ENCODE measurements at regions not wholly inside any gene's neighbourhood (a gene's known extent, or its start where the extent isn't known, plus 50 kb on each side); places are given as distances from the start of the nearest gene placed in this dataset.
"Not testable (repeated sequence)": the region's sequence is repeated elsewhere in the genome, so short reads cannot be mapped to it uniquely, and the experiment has no call there.

DNA sequence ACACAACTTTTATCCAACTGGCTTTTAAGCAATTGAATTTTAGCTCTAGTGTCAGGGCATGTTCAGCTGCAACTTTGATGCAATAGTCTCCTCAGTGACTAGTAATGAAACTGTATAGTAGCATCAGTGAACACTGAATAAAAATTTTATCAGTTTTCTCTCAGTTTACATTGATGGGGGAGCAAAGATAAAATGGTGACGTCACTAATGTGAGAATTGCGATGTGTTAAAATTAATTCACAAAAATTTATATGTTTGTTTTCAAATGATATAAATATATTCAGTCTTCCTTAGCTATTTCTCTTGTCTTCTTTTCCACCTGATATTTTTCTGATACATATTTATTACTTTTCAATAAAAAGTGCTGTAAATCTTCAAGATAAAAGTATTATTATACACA is 508.8 kb upstream of the AGA start:
- DNase-seq (ENCODE audit: low spot score), result no peak

DNA sequence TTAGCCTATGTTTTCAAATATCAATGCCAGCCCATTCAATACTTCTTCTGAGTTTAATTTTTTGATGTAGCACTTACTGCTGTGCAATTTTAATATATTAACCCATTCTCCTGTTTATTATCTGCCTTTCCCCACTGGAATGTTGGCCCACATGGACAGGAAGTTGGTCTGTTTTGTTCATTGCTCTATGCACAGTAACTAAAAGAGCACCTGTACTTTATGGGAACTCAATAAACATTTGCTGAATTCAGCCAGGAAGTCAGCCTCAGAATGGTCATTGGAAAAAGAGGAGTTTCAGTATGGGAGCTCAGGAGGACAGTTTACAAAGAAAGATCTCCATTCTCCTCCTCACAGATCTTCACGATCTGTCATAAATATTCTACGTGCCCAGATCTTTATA is 510.5 kb upstream of the AGA start:
- no peak for DNase-seq (ENCODE audit: low spot score)

DNA sequence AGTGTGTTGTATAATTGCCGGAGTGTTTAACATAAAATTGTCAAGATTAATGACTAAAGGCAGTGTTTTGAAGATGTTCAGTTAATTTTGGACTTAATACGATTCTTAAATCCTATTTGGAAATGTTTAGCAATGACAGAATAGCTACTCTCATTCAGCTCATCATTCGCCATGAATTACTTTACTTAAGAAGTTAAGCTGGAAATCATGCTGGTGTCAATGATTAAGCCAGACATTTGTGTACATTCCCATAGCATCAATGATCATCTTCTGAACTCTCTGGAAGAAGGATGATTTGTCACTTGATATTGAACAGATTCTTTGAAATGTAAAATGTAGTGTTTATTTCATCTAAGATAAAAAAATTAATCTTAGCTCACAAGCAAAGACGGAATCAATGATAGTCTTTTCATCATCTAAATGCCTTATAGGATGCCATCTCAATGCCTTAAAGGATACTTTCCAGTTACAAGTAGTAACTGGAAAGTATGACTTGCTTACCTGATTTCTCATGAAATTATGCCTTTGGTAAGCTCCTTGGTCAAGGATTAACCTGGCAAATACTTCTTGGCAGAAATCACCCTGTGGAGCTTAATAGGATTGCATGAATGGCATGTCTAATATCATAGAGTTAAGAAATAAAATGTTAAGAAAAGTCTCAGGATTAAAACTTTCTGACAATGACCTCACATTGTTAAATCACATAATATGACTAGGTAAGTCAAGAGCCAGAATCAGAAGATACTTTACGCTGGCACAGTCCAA is 515.5 kb upstream of the AGA start:
- DNase-seq (ENCODE audit: low spot score), result no peak

DNA sequence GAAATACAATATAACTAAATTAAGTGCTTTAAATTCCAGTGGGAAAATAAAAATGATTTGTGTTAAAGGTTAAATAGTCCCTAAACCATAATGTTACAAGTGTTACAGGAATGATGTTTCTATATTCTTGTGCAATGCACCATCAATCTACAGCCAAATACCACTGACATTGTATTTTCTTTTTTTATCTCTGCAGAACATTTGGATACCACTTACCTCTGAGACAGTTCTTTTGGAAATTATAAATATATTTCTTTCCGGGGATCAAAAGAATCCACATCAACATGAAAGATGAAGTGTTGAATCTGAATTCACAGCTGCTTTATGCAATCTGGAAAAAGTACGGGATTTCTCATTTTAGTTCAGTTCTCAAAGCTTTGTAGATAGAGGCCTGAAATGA is 518.3 kb upstream of the AGA start:
- no peak for DNase-seq (ENCODE audit: low spot score)

DNA sequence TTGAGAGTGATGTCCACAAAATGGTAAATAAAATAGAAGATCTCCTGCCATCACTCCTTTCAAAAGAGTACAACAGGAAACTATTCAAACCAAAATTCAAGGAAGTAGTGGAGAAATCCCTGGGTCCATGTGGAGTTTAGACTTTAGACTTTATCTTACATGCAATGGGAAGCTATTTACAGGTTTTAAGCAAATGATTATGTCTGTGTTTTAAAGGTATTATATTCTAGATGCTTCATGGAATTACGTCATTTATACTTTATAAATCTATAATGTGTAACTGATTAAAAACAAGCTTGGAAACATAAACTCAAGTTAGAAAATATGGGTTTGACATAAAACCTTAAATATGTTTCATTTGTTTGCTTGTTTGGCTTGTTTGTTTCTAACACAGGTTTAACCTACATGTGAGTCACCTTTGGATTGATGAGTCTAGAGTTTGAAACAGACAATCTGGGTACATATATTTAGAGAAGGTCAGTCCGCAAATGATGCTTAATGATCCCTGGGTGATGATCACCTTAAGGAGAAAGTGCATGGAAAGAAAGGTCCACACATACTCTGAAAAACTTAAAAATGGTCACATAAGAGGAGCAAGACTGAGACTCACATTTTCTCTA is 519.6 kb upstream of the AGA start:
- no peak for DNase-seq (ENCODE audit: low spot score)

DNA sequence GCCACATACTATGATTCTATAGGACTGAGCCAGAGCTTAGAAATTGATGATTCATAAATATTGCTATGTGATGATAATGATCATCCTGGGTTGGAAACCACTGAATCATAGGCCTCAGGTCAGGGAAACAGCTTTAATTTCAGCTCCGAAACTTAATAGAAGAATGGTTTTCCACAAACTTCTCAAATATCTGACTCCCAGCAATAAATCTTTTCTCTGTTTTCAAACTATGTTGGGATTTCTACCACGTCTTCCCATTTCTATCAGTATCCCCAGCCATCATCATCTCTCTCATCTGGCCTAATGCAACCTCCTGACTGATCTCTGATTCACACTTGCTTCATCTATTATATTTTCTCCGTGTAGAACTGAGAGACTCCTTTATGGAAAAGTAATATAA is 521.8 kb upstream of the AGA start:
- no peak for DNase-seq (ENCODE audit: low spot score)

DNA sequence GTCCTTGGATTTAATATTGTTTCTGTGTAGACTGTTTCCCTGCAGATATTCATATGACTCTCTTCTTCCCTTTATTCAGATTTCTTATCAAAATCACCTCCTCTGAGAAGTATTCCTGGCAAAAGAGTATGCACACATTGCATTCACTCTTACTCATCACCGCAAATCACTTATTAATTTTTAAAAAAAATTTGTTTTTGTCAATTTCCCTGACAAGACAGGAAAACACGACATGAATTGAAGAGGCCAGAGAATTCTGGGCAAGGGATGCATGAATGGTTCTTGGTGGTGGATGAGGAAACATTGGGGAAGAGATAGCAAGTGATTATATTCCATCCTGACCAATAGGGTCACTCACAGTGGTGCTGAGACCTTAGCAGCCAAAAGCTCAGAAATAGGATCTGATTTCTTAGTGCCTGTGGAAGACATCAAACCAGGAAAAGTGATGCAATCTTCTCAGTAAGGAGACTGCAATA is 522.5 kb upstream of the AGA start:
- no peak for DNase-seq (ENCODE audit: low spot score)

DNA sequence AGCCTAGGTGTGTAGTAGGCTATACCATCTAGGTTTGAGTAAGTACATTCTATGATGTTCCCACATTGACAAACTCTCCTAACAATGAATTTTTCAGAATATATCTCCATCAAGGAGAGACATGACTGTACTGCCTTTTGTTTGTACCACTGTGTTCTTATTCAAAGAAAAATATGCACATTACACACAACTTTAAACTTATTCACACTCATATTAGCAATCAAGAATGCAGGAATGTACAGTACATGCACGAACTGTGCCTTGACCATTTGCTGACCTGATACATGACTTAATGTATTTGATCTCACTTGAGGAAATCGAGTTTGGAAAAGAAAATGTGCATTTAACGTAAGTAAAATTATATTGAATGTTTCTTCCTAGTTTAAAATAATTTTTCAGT is 525.1 kb upstream of the AGA start:
- DNase-seq (ENCODE audit: low spot score), result no peak

DNA sequence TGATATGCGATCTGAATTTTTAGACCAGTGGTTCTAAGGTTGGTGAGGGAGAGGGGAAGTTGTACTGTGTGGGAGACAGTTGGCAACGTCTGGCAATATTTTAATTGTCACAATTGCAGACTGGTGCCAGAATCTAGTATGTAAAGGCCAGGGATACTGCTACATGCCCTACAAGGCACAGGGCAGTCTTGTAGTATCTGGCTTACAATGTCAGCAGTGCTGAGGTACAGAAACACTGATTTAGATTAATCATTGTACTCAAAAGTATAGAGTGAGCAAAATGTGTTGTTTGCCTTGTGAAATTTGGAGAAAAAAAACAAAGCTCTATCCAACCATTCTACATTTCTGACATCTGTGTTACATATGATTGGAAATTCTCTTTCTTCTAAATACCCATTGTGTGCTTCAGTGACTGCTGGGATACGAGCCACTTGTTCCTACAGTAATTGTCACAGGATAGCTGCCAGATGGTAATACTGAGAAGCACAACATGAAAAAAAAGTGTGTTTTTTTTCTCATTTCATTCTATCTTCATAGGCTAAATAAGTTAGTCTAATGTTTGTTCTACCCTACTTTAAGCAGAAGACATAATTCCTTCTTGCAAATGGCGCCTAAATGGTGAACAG is 526.7 kb upstream of the AGA start:
- no peak for DNase-seq (ENCODE audit: low spot score)

DNA sequence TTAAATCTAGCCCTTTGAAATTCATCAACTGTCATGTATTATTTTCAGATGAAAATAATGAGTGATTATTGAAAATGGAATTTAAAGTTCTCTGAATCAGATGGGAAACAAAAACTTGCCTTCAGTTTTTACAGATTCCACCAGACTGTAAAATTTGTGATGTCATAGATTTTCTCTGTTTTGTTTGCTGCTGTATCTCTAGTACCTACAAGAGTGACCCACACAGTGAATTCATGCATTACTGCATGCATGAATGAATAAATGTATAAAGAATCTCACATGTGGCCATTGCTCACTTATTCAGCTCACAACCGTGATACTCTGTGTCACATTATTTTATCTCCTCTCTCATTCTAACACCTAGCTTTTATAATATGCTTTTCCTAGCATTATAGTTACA is 532.2 kb upstream of the AGA start:
- DNase-seq (ENCODE audit: low spot score), result no peak

DNA sequence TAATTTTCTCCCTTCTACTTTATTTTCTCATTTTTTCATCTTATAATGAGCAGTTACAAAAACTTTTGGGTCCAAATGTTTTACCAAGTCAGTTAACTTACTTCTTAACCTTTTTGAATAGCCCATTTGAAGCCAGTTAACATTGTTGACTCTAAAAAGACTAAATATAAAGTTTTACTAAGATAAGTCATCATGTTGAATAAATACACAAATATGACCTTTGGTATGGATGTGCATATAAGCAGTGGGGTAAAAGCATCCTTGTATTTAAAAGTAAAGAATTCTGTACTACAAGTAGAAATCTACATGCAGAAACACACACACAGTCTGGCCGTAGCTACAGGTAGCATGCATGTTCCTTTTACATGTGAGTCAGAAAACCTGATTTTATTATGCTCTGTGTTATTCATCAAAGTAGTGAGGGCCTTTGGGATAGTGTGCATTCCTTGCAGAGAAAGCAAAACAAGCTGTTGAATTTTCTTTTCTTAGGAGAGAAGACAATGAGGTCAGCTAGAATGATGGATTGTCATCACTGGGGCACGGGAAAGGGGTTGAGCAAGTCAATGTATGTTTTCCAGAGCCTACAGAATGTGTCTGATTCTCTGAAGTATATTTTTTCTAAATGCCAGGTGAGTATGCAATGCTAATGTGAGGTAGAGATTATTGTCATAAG is 533.2 kb upstream of the AGA start:
- no peak for DNase-seq (ENCODE audit: low spot score)

DNA sequence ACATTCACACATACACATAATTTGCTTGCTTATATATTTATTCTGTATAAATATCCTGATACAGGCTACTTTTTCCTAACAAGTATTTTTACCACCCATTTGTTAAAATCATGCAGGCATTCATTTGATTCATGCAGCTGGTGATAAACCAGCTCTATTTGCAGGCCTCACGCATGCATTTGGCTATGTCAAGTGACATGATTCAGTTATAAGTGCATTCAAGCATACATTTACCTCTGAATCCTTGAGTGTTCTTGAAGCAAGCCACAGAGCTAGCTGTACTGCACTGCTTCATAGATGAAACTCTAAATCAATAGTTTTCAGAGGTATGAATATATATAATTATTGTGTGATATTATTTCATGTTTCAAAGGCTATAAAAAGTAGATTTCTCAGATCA is 544.0 kb upstream of the AGA start:
- no peak for DNase-seq (ENCODE audit: low spot score)

DNA sequence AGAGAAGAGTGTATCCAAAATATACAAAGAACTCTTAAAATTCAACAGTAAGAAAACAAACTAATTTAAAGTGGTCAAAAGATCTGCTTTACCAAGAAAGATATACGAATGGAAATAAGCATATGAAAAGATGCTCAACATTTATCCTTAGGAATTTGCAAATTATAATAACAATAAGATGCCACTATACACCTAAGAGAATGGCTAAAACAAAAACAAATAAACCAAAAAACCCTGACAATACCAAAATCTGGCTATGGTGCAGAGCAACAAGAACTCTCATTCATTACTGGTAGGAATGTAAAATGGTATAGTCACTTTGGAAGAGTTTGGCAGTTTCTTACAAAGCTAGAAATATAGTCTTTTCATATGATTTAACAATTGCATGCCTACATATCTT is 545.7 kb upstream of the AGA start:
- no peak for DNase-seq (ENCODE audit: low spot score)

DNA sequence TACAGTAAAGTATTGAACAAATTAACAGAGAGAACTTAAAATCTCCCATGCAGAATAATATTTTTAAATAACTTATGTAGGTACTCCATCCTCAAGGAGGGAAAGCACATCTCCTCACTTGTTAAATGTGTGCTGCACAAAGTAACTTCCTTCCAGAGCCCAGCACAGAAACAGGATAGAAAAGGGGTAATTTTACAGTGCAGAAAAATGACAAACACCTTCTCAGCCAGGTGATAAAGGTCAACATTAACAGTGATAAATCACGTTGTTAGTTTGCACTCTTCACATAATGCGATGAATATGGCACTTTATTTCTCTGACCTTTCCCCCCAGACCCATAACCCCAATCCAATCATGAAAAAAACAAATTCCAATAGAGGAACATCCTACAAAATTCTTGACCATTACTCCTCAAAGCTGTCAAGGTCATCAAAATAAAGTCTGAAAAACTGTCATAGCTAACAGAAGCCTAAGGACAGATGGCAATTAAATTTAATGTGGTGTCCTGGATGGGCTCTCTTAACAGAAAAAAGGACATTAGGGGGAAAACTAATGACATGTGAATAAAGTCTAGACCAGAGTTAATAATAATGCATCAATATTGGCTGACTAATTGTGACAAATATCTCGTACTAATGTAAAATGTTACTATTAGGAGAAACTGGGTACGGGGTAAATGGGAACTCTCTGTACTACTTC is 547.4 kb upstream of the AGA start:
- no peak for DNase-seq (ENCODE audit: low spot score)

DNA sequence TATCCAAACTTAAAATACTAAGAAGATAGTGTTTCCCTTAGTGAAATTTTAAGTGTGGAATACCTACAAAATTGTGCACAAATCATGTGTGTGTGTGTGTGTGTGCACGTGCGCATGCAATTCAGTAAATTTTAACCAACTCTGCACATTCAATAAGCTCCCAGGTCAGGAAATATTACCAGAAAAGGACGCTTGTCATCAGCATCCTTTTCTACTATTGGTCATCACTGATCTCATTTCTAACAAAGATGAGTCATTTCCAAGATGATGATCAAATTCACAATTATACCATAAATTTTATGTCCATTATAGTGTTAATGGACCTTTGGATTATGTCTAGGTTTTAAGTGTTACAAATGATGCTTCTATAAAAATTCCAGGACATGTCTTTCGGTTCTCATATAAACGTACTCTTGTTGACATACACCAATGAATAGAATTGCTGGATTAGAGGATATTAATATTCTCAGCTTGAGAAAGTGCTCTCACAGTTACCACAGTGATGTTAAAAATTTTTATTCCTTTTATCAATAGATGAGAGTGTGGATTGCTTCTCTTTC is 560.9 kb upstream of the AGA start:
- no peak for DNase-seq (ENCODE audit: low spot score)

DNA sequence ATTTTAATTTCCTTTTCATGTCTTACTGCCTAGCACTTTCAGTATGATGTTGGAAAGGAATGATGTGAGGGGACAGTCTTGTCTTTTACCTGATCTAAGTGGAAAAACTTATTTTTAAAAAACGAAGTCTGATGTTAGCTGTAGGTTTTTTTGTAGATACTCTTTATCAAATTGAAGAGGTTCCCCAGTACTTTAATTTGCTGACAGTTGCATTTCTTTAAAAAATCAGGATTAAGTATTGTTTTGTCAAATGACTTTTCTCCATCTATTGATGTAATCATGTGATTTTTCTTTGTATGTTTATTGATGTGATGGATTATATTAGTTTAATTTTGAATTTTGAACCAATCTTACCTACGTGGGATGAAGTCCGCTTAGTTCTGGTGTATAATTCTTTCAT is 568.4 kb upstream of the AGA start:
- no peak for DNase-seq (ENCODE audit: low spot score)

DNA sequence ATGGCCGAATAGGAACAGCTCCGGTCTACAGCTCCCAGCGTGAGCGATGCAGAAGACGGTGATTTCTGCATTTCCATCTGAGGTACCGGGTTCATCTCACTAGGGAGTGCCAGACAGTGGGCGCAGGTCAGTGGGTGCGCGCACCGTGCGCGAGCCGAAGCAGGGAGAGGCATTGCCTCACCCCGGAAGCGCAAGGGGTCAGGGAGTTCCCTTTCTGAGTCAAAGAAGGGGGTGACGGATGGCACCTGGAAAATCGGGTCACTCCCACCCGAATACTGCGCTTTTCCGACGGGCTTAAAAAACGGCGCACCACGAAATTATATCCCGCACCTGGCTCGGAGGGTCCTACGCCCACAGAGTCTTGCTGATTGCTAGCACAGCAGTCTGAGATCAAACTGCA is 572.8 kb upstream of the AGA start:
- not testable (repeated sequence) for DNase-seq (ENCODE audit: low spot score)

DNA sequence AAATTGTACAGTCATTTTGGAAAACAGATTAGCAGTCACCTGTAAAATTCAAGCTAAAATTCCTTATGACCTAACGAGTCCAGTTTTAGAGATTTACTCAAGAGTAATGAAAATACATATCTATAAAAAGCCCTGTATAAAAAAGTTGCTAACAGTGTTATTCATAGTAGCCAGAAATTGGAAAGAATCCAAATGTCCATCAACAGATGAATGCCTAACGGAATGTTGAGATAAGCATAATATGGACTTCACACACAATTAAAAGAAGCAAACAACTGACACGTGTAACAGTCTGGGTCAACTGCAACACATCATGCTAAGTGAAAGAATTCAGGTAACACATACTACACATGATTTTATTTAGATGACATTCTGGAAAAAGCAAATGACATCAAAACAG is 584.8 kb upstream of the AGA start:
- DNase-seq (ENCODE audit: low spot score), result no peak

DNA sequence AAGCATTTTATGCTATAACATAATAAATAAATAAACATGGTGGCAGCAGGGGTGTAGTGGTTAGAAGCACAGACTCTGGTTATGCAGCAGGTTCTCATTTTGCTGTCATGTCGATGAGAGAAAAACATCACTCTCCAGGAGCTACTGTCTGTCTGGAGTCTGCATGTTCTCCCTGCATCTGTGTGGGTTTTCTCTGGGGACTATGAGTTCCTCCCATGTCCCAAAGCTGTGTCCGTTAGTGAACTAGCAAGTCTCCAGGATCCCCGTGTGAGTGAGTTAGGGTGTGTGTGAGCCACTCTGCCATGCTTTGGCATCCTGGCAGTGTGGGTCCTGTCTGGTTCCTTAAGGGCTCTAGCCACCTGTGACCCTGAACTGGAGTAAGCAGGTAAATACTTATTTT is 585.6 kb upstream of the AGA start:
- DNase-seq (ENCODE audit: low spot score), result no peak

DNA sequence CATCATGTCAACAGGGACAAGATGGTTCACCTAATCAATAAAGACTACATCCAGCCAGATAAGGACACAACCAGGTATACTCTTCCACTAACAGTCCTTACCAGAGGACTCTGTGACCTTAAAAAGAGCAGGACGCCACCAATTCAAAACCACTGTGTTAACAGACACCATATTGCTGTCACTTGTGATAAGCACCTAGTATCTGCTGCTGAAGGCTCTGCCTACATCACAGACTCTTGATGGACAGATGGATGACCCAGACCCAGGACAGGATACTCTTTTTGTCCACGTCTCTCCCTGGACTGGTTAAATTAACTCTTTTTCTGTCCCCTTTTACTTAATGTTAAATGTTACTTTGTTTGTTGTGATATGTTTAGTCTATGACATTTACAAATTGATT is 586.2 kb upstream of the AGA start:
- DNase-seq (ENCODE audit: low spot score), result no peak

DNA sequence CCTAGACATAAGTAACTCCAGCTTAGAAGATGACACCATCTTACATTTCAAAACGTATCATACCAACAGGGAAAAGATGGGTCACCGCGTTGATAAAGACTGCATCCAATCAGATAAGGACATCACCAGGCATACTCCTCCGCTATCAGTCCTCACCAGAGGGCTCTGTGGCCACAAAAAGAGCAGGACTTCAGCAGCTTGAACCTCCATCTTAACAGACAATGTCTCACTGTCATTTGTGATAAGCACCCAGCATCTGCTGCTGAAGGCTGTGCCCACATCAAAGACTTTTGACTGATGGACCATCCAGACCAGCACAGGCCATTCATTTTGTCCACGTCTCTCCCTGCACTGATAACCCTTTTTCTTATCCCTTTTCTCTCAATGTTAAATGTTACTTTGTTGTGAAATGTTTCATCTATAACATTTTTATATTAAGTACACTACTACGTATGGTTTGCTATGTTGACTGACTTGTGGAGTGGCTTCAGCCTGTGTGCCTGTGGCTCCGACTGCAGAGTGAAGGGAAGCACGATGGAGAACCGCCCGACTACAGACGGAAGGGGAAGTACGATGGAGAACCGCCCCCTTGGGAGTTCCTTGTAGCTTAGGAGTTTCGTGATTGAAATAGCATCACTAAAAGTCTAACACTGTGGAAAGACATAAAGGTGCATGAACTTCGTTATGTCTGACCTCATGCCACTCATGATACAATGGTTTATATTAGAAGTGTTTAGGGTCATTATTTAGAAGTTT is 595.4 kb upstream of the AGA start:
- no peak for DNase-seq (ENCODE audit: low spot score)

Measured in kidney capillary endothelial cell (primary cell).